Ramos (cell line): ENCODE measurements at regions not wholly inside any gene's neighbourhood (a gene's known extent, or its start where the extent isn't known, plus 50 kb on each side); places are given as distances from the start of the nearest gene placed in this dataset.
"Not testable (repeated sequence)": the region's sequence is repeated elsewhere in the genome, so short reads cannot be mapped to it uniquely, and the experiment has no call there.

Experiments used
- in situ Hi-C: fragments of 300-500 bp; cut with MboI; formaldehyde crosslinking; loops from one replicate; pipeline ENCODE4 v1.14.3; 2022; ENCODE audit warnings: low sequenced_read_pairs; ENCODE audit not compliant: unreplicated experiment

DNA sequence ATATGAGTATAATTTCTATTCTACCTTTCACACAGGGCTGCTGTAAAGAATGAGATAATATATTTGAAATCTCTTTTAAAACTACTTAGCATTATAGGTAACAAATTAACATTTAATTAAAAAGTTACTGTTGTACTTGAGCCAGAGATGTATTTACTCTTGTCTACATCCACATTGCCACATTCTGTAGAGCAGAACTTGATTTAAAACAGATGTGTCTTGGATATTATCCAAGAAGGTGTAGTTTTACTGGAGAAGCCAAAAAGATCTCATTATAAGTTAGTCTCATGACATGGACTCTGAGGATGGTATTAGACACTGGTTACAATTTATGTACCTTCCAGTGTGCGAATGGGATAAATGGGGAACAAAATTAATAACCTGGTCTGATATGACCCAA lies 293.1 kb upstream of the CCNH start:
- in situ Hi-C loops = no loop called here

DNA sequence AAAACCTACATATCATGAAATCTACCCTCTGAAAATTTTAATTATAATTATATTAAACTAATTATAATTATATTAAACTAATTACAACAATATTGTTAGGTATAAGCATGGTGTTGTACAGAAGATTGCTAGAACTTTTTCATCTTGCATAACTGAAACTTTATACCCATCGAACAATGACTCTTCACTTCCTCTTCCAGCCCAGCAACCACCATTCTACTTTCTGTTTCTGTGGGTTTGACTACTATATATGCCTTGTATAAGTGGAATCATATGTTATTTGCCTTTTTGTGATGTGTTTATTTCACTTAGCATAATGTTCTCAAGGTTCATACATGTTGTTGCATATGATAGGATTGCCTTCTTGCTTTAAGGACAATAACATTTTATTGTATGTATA lies 274.2 kb upstream of the CCNH start:
- in situ Hi-C loops = no loop called here

DNA sequence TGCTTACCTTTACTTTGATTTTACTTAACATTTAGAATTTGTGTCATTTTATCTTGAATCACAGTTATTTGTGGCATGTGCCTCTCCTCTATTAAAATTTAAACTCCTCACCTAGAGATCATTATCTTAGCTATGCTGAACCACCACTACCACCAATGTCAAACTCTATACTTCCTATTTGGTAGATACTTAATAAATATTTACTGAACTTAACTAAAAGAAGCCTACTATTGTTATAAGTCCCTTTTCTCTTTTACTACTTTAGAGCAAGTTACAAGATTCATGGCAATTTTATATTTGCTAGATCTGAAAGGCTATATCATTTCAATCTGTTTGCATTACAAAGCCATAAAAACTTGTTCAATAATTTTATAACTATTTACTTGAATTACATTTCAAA lies 273.3 kb upstream of the CCNH start:
- in situ Hi-C loops = no loop called here

DNA sequence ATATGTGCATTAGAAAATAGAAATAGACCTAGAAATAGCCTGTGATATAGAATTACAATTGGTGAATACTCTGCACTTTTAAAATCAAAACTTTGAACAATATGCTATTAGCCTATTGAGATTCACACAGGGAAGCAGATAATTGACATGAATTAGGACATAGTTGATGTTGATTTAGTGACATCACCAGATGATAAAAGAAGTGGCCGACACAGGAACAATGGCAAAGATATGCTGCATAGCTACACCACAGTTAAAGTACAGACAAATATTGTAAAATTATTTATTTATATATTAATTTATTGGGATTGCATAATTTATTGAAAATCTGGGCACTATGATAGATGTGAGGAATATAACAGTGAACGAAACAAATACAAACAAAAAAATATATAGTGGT lies 261.5 kb upstream of the CCNH start:
- in situ Hi-C loops = no loop called here

DNA sequence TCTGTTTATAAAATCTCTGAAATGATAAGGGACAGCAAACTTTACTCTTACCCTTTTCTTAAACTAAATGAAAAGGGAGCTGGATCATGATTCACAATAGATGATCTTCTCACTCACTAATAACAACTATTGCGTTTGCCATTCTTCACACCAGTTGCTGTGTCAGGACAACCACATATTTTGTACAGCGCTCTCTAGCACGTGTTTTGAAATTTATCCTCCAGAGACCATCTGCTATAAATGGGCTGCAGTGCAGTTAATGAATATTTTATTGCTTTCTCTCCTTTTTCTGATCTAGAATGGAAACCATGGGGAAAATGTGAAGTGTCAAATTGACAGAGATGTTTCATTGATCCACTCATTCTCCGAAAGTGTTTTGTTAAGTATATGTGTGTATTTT lies 258.4 kb upstream of the CCNH start:
- in situ Hi-C loops = no loop called here

DNA sequence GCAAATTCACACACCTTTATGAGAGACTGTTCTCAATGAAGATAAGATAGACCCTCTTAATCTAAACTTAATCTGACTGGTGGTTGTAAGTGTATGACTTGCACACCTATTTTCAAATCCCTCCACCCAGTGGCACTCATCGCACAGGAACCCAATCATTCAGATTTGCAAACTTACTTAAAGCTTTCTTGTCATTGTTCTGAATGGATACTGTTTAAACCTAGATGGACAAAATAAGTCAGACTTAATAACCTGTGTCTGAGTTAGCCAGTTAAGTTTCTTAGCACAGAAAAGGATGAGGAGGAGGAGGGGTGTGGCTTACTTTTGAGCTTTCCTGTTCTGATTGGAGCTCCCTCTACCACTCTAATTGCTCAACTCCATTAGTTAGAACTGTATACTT lies 252.4 kb upstream of the CCNH start:
- in situ Hi-C loops = no loop called here

DNA sequence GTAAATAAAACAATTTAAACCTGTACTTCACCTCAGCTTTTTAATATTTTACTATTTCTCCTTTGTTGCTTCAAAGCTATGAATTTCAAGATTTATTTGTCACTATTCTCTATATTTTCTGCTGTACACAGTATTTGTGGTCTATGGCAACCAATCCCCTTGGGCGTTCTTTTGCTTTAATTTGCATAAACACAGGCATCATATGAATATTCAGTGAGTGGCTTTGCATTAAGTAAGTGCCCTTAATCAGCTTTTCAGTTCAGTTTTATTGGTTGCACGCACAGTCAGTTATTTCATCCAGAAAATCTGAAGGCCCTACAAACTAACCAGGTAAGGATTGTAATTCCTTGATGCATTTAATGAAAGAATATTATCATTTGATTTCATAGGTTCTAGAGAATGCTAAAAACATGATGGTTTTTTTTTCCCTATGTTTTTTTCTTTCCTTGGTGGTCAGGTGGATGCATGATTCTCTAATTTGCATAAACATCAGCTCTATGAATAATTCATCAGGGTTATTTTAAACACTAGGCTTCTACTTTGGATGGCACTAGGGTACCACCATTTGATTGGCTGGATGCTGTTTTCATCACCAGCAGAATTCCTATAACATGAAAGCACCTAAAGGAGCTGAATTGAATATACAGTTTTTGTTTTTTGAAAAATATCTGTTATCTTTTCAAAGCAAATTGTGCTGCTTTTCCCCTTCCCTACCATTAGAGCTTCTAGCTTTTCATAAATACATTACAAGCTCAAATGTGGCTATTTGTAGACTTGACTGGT lies 249.2 kb upstream of the CCNH start:
- in situ Hi-C loops = no loop called here

DNA sequence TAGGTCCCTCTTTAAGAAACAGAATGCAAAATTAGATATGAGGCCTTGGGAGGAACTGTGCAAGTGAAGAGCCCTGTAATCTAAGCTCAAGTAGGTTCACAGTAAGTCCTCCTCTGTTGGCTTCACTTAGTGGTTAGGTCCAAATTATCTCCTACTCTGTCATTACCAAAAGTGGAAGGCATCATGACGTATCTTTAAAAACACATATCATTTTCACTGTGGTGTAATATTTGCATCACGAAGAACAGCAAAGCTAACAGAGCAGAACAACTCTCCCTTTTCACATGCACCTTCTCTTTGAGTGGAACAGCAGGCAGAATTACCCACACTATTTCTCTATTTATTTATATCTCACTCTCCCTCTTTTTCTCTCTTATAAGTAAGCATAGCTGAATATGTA lies 240.5 kb upstream of the CCNH start:
- in situ Hi-C loops = no loop called here

DNA sequence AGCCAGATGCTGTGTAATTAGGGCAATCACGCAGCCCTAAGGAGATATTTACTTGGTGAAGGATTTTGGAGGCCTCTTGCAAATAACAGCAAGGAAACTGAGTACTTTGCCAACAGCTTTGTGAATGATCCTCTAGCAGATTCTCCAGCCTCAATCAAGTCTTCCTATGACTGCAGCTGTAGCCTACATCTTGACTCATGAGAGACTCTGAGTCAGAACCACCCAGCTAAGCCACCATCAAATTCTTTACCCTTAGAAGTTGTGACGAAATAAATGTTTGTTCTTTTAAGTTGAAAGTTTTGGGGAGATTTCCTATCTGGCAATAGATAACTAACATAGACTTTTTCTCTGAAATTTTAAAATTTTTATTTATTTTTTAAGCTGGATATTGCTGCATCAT lies 237.6 kb upstream of the CCNH start:
- in situ Hi-C loops = no loop called here

DNA sequence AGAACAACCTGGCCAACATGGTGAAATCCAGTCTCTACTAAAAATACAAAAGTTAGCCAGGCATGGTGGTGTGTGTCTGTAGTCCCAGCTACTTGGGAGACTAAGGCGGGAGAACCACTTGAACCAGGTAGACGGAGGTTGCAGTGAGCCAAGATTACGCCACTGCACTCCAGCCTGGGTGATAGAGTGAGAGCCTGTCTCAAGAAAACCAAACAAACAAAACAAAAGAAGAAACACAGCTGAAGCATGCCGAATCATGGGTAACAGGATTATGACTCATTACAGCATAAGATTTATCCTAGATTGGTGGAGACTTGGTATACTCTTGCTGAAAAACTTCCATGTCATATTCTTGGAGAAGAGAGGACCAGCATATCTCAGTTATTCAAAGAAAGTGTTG lies 236.7 kb upstream of the CCNH start:
- in situ Hi-C loops = no loop called here

DNA sequence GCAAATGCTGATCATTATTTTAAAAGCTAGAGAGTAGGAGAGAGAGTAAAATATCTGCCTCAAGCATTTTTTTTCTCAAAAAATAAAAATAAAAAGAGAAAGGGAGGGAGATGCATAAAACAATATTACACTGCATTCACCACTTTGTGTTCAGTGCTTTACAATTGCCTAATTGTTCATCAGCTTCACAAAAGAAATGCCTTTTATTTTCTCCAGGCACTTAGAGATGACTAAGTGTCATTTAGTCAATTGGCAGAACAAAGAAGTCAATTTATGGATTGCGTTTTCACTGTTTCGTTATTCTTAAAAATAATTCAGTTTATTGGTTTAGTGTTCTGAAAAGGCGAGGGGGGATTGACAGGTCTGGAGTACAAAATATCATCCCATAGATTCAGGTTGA lies 232.5 kb upstream of the CCNH start:
- in situ Hi-C loops = no loop called here

DNA sequence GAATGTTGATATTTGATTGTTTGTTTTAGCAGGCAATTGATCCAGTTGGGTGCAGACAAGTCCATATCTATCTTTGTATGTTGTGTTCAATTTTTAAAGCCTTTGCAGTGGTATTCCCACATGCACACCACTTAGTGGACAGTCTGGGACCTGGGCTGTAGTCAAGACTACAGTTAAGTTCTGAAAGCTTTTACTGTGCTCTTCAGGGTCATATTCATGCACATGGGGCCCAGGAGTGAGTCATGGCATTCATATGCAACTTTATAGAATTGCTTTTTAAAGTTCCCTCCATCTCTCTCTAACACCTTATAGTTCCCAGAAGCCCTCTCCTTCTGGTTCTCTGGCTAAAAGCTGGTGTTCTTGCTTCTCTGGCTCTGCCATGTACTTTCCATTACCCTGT lies 228.2 kb upstream of the CCNH start:
- in situ Hi-C loops = no loop called here

DNA sequence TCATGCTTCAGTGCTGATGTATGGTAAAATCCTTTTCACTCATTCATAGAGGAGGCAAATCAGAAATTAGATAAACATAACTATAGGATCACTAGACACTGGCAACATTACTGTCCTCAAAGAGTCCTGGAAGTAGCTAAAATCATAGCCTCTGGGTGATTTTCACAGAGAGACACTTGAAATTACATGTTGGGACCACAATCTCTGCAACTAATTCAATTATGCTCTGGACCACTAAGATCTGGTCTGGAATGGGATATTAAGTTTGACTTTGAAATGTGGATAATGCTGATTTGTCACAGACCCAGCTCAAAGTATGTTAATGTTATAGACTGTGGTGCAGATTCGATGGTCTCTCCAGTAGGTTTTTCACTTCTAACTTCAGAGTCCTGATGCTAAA lies 214.6 kb upstream of the CCNH start:
- in situ Hi-C loops = no loop called here

DNA sequence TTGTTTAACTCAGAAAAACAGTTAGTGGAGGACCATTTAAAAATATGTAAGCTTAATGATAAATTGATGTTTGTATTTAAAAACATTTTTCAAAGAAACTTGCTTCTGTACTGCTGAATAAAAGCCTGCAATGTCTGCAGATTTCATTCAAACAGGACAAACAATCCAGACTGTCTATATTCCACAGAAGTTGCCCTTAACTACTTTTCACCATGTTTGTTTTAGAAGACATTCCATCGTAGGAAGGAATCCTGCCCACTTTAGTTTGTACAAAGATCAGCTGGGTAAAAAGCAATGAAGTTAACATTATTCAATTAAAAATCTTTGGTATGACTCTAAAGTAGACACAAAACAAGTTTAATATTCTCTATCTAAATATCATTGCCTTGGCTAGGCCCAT lies 195.7 kb upstream of the CCNH start:
- in situ Hi-C loops = no loop called here

DNA sequence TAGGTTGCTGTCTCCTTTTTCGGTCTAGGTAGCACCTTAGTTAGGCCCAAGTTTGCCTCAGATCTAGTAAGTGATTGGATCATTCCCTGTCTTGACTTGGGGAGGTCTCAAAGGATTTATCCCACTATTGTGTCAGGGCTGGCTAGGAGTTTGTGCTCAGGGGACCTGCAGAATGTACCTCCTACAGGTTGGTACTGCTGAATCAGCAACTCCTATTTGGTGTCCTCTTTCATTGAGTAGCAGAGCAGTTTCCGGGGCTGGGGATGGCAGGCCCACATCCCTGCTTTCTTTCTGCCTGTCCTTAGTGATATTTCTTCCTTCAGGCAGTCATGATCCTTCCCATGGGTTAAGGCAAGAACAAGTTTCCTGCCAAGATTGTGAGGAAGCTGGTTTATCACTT lies 192.9 kb upstream of the CCNH start:
- in situ Hi-C loops = no loop called here

DNA sequence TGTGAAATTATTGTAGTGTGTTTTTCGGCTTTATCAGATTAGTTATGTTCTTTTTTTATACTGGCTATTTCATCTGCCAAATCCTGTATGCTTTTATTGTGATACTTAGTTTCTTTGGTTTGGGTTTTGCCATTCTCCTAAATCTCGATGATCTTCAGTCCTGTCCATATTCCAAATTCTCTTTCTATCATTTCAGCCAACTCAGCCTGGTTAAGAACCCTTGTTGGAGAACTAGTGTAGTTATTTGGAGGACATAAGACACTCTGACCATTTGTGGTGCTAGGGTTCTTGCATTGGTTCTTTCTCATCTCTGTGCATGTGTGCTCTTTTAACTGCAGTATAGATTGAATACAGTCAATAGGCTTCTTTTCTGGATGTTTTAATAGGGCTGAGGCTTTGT lies 187.0 kb upstream of the CCNH start:
- in situ Hi-C loops = no loop called here

DNA sequence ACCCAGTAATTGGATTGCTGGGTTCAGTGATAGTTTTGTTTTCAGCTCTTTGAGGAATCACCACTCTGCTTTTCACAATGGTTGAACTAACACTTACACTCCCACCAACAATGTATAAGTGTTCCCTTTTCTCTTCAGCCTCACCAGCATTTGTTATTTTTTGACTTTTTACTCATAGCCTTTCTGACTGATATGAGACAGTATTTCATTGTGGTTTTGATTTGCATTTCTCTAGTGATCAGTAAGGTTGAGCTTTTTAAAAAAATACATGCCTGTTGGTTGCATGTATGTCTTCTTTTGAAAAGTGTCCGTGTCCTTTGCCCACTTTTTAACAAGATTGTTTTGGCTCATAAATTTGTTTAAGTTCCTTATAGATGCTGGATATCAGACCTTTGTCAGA lies 185.7 kb upstream of the CCNH start:
- in situ Hi-C loops = no loop called here

DNA sequence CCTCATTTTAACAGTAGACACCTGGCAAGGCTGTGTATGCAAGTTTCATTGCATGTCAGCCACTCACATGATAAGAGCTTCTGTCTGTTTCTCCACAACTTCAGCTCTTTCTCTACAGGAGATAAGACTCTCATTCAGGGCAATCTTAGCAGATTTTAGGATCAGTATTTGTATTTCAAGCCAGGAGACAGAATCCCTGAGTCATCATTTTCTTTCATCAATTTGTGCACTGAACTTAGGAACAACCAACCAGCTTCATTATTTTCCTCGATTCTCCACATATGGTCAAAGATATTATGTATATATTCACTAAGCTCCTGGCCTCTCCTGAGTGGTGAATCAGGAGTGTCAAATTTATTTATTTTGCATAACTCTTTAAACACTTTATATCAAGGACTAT lies 181.8 kb upstream of the CCNH start:
- in situ Hi-C loops = no loop called here

DNA sequence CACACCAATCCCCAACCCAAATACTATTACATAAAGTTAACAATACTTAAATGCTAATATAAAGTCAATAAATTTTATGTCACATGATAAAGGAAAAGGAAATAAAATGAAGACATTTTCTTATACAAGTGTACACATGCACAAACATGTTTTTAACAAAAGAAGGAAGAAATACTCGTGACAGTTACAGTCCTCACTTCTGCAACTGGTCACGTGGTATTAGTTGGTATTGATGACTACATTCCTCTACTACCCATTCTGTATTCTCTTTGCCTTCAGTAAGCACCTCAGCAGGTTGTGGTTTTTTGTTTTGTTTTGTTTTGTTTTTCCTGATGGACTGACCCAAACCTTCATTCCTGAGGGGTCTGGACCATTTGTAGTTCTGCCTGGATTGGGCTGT lies 176.9 kb upstream of the CCNH start:
- in situ Hi-C loops = no loop called here

DNA sequence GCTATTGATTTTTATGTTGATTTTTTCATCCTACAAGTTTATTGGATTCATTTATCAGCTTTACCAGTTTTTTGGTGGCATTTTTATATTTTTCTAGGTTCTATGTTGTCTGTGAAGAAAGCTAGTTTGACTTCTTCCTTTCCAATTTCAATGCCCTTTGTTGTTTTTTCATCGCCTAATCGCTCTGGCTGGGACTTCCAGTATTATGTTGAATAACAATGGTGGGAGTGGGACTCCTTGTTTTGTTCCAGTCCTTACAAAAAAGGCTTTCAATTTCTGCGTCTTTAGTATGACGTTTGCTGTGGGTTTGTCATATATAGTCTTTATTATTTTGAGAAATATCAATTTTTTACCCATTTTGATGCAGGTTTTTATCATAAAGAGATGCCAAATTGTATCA lies 175.6 kb upstream of the CCNH start:
- in situ Hi-C loops = no loop called here

DNA sequence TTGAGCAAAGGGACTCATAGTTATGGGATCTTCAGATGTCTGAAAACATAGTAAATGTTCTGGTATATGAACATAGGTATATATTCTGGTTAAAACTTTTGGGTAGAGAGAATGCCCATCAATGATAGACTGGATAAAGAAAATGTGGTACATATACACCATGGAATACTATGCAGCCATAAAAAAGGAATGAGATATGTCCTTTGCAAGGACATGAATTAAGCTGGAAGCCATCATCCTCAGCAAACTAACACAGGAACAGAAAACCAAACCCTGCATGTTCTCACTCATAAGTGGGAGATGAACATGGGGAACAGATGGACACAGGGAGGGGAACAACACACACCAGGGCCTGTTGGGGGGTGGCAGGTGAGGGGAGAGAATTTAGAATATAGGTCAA lies 171.0 kb upstream of the CCNH start:
- in situ Hi-C loops = not testable (repeated sequence)

DNA sequence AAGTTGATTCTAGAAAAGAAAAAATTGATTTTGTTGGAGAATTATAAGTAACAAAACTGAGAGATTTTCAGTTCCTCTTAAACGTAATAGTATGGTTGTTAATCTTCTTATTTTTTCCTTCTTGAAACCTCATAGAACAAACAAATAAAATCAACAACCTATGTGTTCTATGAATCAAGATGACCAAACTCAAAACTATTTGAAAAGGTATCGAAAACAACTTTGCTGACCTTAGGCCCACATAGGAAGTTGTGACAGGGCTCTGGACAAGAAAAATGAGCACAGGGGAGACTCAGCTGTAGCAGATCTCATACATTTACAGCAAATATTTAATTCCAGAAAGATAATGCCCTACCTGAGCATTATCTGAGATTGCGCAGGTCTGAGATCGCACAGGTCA lies 169.4 kb upstream of the CCNH start:
- in situ Hi-C loops = no loop called here

DNA sequence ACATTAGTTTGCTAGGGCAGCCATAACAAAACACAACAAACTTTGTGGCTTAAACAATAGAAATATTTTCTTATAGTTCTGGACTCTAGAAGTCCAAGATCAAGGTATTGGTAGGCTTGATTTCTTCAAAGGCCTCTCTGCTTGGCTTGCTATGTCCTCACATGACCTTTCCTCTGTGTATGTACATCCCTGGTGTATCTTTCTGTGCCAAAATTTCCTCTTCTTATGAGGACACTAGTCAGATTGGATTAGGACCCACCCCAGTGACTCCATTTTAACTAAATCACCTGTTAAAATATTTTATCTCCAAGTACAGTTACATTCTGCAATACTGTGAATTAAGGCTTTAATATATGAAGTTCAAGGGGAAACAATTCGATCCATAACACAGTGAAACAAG lies 168.9 kb upstream of the CCNH start:
- in situ Hi-C loops = no loop called here
